Neuronal stem cell (in vitro differentiated cells): ENCODE measurements at regions not wholly inside any gene's neighbourhood (a gene's known extent, or its start where the extent isn't known, plus 50 kb on each side); places are given as distances from the start of the nearest gene placed in this dataset.

Experiments used
- DNase-seq: peaks from one replicate; pipeline ENCODE4 v3.0.0-alpha.2; 2013; ENCODE audit warnings: low spot score
- H2AFZ ChIP-seq: one replicate; pipeline ENCODE4 v1.6.1; 2013; ENCODE audit warnings: mild to moderate bottlenecking, low read length, inconsistent platforms
- H2AK5ac ChIP-seq: 2 replicates; pipeline ENCODE4 v1.6.1; 2013; ENCODE audit warnings: low read depth, mild to moderate bottlenecking, inconsistent platforms, low read length, moderate library complexity, mixed read lengths
- H2BK120ac ChIP-seq: 2 replicates; pipeline ENCODE4 v1.6.1; 2013; ENCODE audit warnings: low read depth, mild to moderate bottlenecking, inconsistent platforms, low read length, moderate library complexity, mixed read lengths
- H2BK12ac ChIP-seq: one replicate; pipeline ENCODE4 v1.6.1; 2013; ENCODE audit warnings: low read length, inconsistent platforms
- H2BK15ac ChIP-seq: 2 replicates; pipeline ENCODE4 v1.6.1; 2013; ENCODE audit warnings: mild to moderate bottlenecking, low read length, inconsistent platforms, mixed read lengths
- H2BK5ac ChIP-seq: one replicate; pipeline ENCODE4 v1.6.1; 2013; ENCODE audit warnings: inconsistent platforms, mild to moderate bottlenecking, low read length, moderate library complexity
- H3K14ac ChIP-seq: one replicate; pipeline ENCODE4 v1.6.1; 2013; ENCODE audit warnings: low read length, inconsistent platforms
- H3K18ac ChIP-seq: 2 replicates; pipeline ENCODE4 v1.6.1; 2013; ENCODE audit warnings: low read length, inconsistent platforms
- H3K23ac ChIP-seq: 2 replicates; pipeline ENCODE4 v1.6.1; 2013; ENCODE audit warnings: low read depth, mild to moderate bottlenecking, mixed read lengths, low read length, inconsistent platforms; ENCODE audit not compliant: poor library complexity
- H3K27ac ChIP-seq: replicated peaks from 3 replicates; pipeline ENCODE4 v1.5.1; 2013; ENCODE audit warnings: low read length, inconsistent platforms
- H3K27me3 ChIP-seq, 3 experiments: 2 replicates each; pipeline ENCODE4 v1.6.1; 2013; ENCODE audit warnings: low read length in 3 of 3, mild to moderate bottlenecking in 2 of 3, inconsistent platforms in 1 of 3, low read depth in 1 of 3, mixed read lengths in 1 of 3, moderate library complexity in 1 of 3; ENCODE audit not compliant: control insufficient read depth in 3 of 3, insufficient read depth in 3 of 3
- H3K36me3 ChIP-seq, 2 donors: replicated peaks in 1 of 2; 2 replicates each; pipeline ENCODE4 v1.6.1; 2013; ENCODE audit warnings: low read length in 2 of 2; ENCODE audit not compliant: control insufficient read depth in 2 of 2, insufficient read depth in 2 of 2
- H3K4ac ChIP-seq: 2 replicates; pipeline ENCODE4 v1.6.1; 2013; ENCODE audit warnings: inconsistent platforms, mild to moderate bottlenecking, low read length, moderate library complexity
- H3K4me1 ChIP-seq, 2 donors: 1 replicate in 1 of 2; 2 replicates in 1 of 2; pipeline ENCODE4 v1.6.1; 2013; ENCODE audit warnings: low read length in 2 of 2, low read depth in 1 of 2; ENCODE audit not compliant: control insufficient read depth in 2 of 2, insufficient read depth in 1 of 2
- H3K4me2 ChIP-seq: one replicate; pipeline ENCODE4 v1.6.1; 2013; ENCODE audit warnings: mild to moderate bottlenecking, low read length, inconsistent platforms; ENCODE audit not compliant: insufficient read depth, poor library complexity, severe bottlenecking
- H3K4me3 ChIP-seq, 2 donors: 2 replicates each; pipeline ENCODE4 v1.5.1; 2013; ENCODE audit warnings: low read length in 2 of 2, mild to moderate bottlenecking in 2 of 2, inconsistent platforms in 1 of 2, moderate library complexity in 1 of 2
- H3K79me1 ChIP-seq: one replicate; pipeline ENCODE4 v1.6.1; 2013; ENCODE audit warnings: low read depth, mild to moderate bottlenecking, inconsistent platforms, low read length, moderate library complexity
- H3K9ac ChIP-seq: one replicate; pipeline ENCODE4 v1.6.1; 2013; ENCODE audit warnings: mild to moderate bottlenecking, low read depth, low read length, inconsistent platforms; ENCODE audit not compliant: poor library complexity
- H3K9me3 ChIP-seq, 2 donors: replicated peaks in 1 of 2; 2 replicates each; pipeline versions ENCODE3 to v1.6.1; 2013; ENCODE audit warnings: low read length in 2 of 2, mild to moderate bottlenecking in 2 of 2, inconsistent platforms in 1 of 2, low read depth in 1 of 2, mixed read lengths in 1 of 2, moderate library complexity in 1 of 2; ENCODE audit not compliant: control insufficient read depth in 2 of 2, insufficient read depth in 1 of 2
- H4K8ac ChIP-seq: one replicate; pipeline ENCODE4 v1.6.1; 2013; ENCODE audit warnings: low read depth, mild to moderate bottlenecking, inconsistent platforms, low read length, moderate library complexity
- H4K91ac ChIP-seq: one replicate; pipeline ENCODE4 v1.6.1; 2013; ENCODE audit warnings: low read length, low read depth, mild to moderate bottlenecking, inconsistent platforms; ENCODE audit not compliant: poor library complexity
- WGBS, 2 donors: extraction: QIAGEN DNeasy Blood & Tissue Kit; methylation state at CpG; one replicate each; pipeline ENCODE4 v1.1.7; 2013; ENCODE audit warnings: missing lambda C conversion rate in 2 of 2, mixed read lengths in 1 of 2; ENCODE audit not compliant: insufficient read length in 2 of 2, insufficient replicate concordance in 1 of 2; ENCODE audit errors: extremely low coverage in 2 of 2; 5-methylcytosine and 5-hydroxymethylcytosine counted together

GRCh38 chr7:114050571-114050970 lies 131.8 kb upstream of the PPP1R3A start:
- no peak overlapping the region for H3K14ac ChIP-seq
- no peak overlapping the region for H2BK12ac ChIP-seq
- no peak overlapping the region for H3K9ac ChIP-seq
- H2AFZ ChIP-seq: no peak overlapping the region
- no peak overlapping the region for H2BK5ac ChIP-seq
- H2AK5ac ChIP-seq: no peak overlapping the region
- H3K9me3 ChIP-seq: peaks cover 2 to 3% of the 10 kb centered on the region in 2 donors
- H3K4ac ChIP-seq: no peak overlapping the region
- H3K4me2 ChIP-seq: no peak overlapping the region
- no peaks in the 10 kb centered on the region for H3K4me1 ChIP-seq
- H3K27ac ChIP-seq: no peak overlapping the region
- no peaks in the 10 kb centered on the region for H3K36me3 ChIP-seq
- no peaks in the 10 kb centered on the region for H3K79me1 ChIP-seq
- no peak overlapping the region for H4K8ac ChIP-seq
- no peak overlapping the region for H2BK15ac ChIP-seq
- H3K18ac ChIP-seq: no peak overlapping the region
- no peak overlapping the region for H4K91ac ChIP-seq
- no peak overlapping the region for H2BK120ac ChIP-seq
- H3K27me3 ChIP-seq: no peaks in the 10 kb centered on the region
- WGBS, 2 donors: no CpG with 5 or more reads among the region's 3 CpGs
- no peak overlapping the region for H3K23ac ChIP-seq
- DNase-seq: no peak
- H3K4me3 ChIP-seq: no peak overlapping the region

GRCh38 chr7:114048386-114049235 lies 129.8 kb upstream of the PPP1R3A start:
- no peak overlapping the region for H3K14ac ChIP-seq
- H4K91ac ChIP-seq: no peak overlapping the region
- no peaks in the 10 kb centered on the region for H3K4me1 ChIP-seq
- no peak overlapping the region for H2BK5ac ChIP-seq
- H2AK5ac ChIP-seq: no peak overlapping the region
- H2AFZ ChIP-seq: peak overlapping the region; percentile 84
- H3K27me3 ChIP-seq: no peaks in the 10 kb centered on the region
- H3K18ac ChIP-seq: no peak overlapping the region
- H3K23ac ChIP-seq: no peak overlapping the region
- H3K79me1 ChIP-seq: no peaks in the 10 kb centered on the region
- H3K4me3 ChIP-seq: no peak overlapping the region
- H4K8ac ChIP-seq: no peak overlapping the region
- H3K9ac ChIP-seq: no peak overlapping the region
- peaks cover 0 to 3% of the 10 kb centered on the region in 2 donors for H3K9me3 ChIP-seq
- H3K4ac ChIP-seq: no peak overlapping the region
- no peak overlapping the region for H3K27ac ChIP-seq
- H3K36me3 ChIP-seq: no peaks in the 10 kb centered on the region
- no peak for DNase-seq
- H2BK120ac ChIP-seq: no peak overlapping the region
- no CpG with 5 or more reads among the region's 12 CpGs for WGBS, 2 donors
- H2BK15ac ChIP-seq: no peak overlapping the region
- H2BK12ac ChIP-seq: no peak overlapping the region
- no peak overlapping the region for H3K4me2 ChIP-seq

GRCh38 chr7:114047889-114048288 lies 129.1 kb upstream of the PPP1R3A start:
- Histone ChIP-seq H3K4me3 (no peak overlapping the region), H3K4me1 (no peaks in the 10 kb centered on the region), H3K4me2 (no peak overlapping the region), H4K91ac (no peak overlapping the region), H2BK15ac (no peak overlapping the region), H3K27me3 (no peaks in the 10 kb centered on the region), H3K27ac (no peak overlapping the region), H3K18ac (no peak overlapping the region), H2BK120ac (no peak overlapping the region), H3K23ac (no peak overlapping the region), H3K4ac (no peak overlapping the region), H2BK5ac (no peak overlapping the region), H3K14ac (no peak overlapping the region), H3K79me1 (no peaks in the 10 kb centered on the region), H3K36me3 (no peaks in the 10 kb centered on the region), H2AFZ (peak overlapping the region; percentile 84), H3K9ac (no peak overlapping the region), H3K9me3 (no peaks in the 10 kb centered on the region), H2AK5ac (no peak overlapping the region), H2BK12ac (no peak overlapping the region), H4K8ac (no peak overlapping the region)
- no peak for DNase-seq
- WGBS, 2 donors: no CpG with 5 or more reads among the region's 2 CpGs

GRCh38 chr7:114033475-114033874 lies 114.7 kb upstream of the PPP1R3A start:
- Histone ChIP-seq H2BK15ac (no peak overlapping the region), H2AK5ac (no peak overlapping the region), H3K14ac (no peak overlapping the region), H2BK5ac (no peak overlapping the region), H3K23ac (no peak overlapping the region), H2AFZ (no peak overlapping the region), H3K36me3 (no peaks in the 10 kb centered on the region), H3K4me1 (no peaks in the 10 kb centered on the region), H3K18ac (no peak overlapping the region), H3K79me1 (no peaks in the 10 kb centered on the region), H2BK12ac (no peak overlapping the region), H4K8ac (no peak overlapping the region), H3K4me2 (no peak overlapping the region), H3K27me3 (no peaks in the 10 kb centered on the region), H3K4ac (no peak overlapping the region), H3K9me3 (no peaks in the 10 kb centered on the region), H4K91ac (no peak overlapping the region), H3K27ac (no peak overlapping the region), H3K4me3 (no peak overlapping the region), H2BK120ac (no peak overlapping the region), H3K9ac (no peak overlapping the region)
- no CpG with 5 or more reads among the region's 2 CpGs for WGBS, 2 donors
- DNase-seq: no peak
